ENCODE measurements at regions not wholly inside any gene's neighbourhood (a gene's known extent, or its start where the extent isn't known, plus 50 kb on each side); places are given as distances from the start of the nearest gene placed in this dataset.

DNA sequence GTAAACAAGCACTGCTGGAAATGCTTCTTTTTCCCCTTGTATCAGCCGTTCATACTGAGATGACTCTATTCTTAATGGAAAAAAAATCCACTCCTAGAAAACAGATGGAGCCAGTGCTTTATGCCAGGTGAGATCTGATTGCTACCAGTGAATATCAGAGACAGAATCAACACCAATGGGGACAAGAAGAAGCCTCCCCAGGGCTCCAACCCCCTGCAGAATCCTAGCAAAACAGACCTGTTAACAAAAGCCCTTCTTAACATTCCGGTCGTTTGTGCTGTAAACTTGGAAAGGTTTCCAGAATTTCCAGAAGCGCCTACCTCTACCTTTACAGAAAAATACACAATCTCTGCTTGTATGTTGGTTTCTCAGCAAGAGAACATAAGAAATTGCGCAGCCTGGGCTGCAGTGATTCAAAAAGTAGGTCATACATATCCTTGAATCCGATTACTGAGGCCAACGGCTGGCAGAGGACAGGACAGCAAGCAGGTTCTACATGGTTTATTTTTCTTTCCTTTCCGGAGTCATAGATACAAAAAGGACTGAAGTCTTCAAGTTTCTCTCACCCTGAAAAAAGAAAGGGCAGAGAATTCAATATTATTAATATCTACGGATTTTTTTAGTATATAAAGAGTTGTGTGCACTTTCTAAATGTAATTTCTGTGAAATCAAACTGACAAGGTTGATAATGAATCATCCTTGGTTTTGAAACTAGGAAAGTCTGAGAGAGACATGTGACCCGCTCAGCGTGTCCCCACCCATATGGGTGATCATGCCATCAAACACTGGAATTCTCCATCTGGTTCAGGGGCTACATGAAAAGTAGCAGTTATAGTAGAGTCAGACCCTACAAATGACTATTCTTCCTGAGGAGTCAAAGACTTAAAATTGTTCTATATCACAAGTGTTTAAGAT lies 266.7 kb upstream of the MGAT5 start:
- H3F3A ChIP-seq (ENCODE audit: insufficient read depth, low read length, poor library complexity, severe bottlenecking): no peaks in the 10 kb centered on the region
- no peak for TF ChIP-seq TAF1 (IDR thresholded peaks at IDR 0.05; ENCODE audit: low read depth)
- no peak for TF ChIP-seq MXI1 (conservative IDR thresholded peaks at IDR 0.05; ENCODE audit: poor library complexity, severe bottlenecking)
- TF ChIP-seq, protein P1, sequence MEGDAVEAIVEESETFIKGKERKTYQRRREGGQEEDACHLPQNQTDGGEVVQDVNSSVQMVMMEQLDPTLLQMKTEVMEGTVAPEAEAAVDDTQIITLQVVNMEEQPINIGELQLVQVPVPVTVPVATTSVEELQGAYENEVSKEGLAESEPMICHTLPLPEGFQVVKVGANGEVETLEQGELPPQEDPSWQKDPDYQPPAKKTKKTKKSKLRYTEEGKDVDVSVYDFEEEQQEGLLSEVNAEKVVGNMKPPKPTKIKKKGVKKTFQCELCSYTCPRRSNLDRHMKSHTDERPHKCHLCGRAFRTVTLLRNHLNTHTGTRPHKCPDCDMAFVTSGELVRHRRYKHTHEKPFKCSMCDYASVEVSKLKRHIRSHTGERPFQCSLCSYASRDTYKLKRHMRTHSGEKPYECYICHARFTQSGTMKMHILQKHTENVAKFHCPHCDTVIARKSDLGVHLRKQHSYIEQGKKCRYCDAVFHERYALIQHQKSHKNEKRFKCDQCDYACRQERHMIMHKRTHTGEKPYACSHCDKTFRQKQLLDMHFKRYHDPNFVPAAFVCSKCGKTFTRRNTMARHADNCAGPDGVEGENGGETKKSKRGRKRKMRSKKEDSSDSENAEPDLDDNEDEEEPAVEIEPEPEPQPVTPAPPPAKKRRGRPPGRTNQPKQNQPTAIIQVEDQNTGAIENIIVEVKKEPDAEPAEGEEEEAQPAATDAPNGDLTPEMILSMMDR (IDR thresholded peaks at IDR 0.05; ENCODE audit: poor library complexity, severe bottlenecking): no peak
- TF ChIP-seq, protein P2, sequence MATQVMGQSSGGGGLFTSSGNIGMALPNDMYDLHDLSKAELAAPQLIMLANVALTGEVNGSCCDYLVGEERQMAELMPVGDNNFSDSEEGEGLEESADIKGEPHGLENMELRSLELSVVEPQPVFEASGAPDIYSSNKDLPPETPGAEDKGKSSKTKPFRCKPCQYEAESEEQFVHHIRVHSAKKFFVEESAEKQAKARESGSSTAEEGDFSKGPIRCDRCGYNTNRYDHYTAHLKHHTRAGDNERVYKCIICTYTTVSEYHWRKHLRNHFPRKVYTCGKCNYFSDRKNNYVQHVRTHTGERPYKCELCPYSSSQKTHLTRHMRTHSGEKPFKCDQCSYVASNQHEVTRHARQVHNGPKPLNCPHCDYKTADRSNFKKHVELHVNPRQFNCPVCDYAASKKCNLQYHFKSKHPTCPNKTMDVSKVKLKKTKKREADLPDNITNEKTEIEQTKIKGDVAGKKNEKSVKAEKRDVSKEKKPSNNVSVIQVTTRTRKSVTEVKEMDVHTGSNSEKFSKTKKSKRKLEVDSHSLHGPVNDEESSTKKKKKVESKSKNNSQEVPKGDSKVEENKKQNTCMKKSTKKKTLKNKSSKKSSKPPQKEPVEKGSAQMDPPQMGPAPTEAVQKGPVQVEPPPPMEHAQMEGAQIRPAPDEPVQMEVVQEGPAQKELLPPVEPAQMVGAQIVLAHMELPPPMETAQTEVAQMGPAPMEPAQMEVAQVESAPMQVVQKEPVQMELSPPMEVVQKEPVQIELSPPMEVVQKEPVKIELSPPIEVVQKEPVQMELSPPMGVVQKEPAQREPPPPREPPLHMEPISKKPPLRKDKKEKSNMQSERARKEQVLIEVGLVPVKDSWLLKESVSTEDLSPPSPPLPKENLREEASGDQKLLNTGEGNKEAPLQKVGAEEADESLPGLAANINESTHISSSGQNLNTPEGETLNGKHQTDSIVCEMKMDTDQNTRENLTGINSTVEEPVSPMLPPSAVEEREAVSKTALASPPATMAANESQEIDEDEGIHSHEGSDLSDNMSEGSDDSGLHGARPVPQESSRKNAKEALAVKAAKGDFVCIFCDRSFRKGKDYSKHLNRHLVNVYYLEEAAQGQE (IDR thresholded peaks at IDR 0.05; ENCODE audit: borderline replicate concordance): no peak
- TF ChIP-seq POLR2AphosphoS5 (IDR thresholded peaks at IDR 0.05): no peak
- TF ChIP-seq EZH2 (IDR thresholded peaks at IDR 0.05; ENCODE audit: borderline replicate concordance, insufficient read depth, low read length, poor library complexity, severe bottlenecking): no peak
- TF ChIP-seq SMC3 (conservative IDR thresholded peaks at IDR 0.05; ENCODE audit: poor library complexity): no peak
- no peak for TF ChIP-seq EP300 (conservative IDR thresholded peaks at IDR 0.05; ENCODE audit: poor library complexity, severe bottlenecking)
- no peak for TF ChIP-seq RAD21 (conservative IDR thresholded peaks at IDR 0.05)
- H3K4me3 ChIP-seq (ENCODE audit: low read length): no peak overlapping the region
- H3K27ac ChIP-seq (ENCODE audit: low read length): no peak overlapping the region
- no peaks in the 10 kb centered on the region for H3K27me3 ChIP-seq (ENCODE audit: insufficient read depth, low read depth, low read length)
- no peaks in the 10 kb centered on the region for H3K79me2 ChIP-seq (replicated peaks; ENCODE audit: insufficient read depth, low read length)
- no peak overlapping the region for H2AFZ ChIP-seq (ENCODE audit: low read depth, low read length)
- no peak overlapping the region for H3K4me2 ChIP-seq (ENCODE audit: low read length)
- no peak overlapping the region for H3K9ac ChIP-seq (ENCODE audit: low read length)
- H3K9me2 ChIP-seq (ENCODE audit: insufficient read depth, low read length): no peaks in the 10 kb centered on the region
- no peaks in the 10 kb centered on the region for H3K9me3 ChIP-seq (ENCODE audit: low read length)
- no peaks in the 10 kb centered on the region for H4K20me1 ChIP-seq (ENCODE audit: insufficient read depth)
- H3K36me3 ChIP-seq (ENCODE audit: insufficient read depth, low read length): no peaks in the 10 kb centered on the region

DNA sequence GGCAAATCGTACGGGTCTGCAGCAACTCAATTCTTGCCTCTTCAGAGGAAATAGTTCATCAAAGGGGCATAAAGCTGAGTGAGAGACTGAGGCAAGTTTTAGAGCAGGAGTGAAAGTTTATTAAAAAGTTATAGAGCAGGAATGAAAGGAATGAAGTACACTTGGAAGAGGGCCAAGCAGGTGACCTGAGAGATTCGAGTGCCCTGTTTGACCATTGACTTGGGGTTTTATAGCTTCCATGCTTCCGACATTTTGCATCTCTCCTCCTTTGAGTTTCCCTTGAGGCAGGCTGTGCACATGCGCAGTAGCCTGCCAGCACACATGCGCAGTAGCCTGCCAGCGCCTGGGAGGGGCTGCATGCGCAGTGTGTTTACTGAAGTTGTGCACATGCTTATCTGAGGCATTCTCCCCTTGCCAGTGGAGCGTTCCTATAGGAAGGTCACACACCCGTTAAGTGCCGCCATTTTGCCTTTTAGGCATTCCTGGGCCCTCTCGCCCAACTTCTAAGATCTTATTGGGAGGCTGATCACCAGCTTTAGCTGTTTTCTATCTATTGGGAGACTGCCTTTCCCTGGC lies 265.5 kb upstream of the MGAT5 start:
- TF ChIP-seq EP300 (conservative IDR thresholded peaks at IDR 0.05; ENCODE audit: poor library complexity, severe bottlenecking) (no peak), SMC3 (conservative IDR thresholded peaks at IDR 0.05; ENCODE audit: poor library complexity) (no peak), TAF1 (IDR thresholded peaks at IDR 0.05; ENCODE audit: low read depth) (no peak), EZH2 (IDR thresholded peaks at IDR 0.05; ENCODE audit: borderline replicate concordance, insufficient read depth, low read length, poor library complexity, severe bottlenecking) (no peak), MXI1 (conservative IDR thresholded peaks at IDR 0.05; ENCODE audit: poor library complexity, severe bottlenecking) (no peak), POLR2AphosphoS5 (IDR thresholded peaks at IDR 0.05) (no peak), RAD21 (conservative IDR thresholded peaks at IDR 0.05) (no peak)
- TF ChIP-seq, protein P1 (IDR thresholded peaks at IDR 0.05; ENCODE audit: poor library complexity, severe bottlenecking): no peak
- TF ChIP-seq, protein P2 (IDR thresholded peaks at IDR 0.05; ENCODE audit: borderline replicate concordance): no peak
- Histone ChIP-seq H3K27me3 (ENCODE audit: insufficient read depth, low read depth, low read length) (no peaks in the 10 kb centered on the region), H3K36me3 (ENCODE audit: insufficient read depth, low read length) (no peaks in the 10 kb centered on the region), H3K9ac (ENCODE audit: low read length) (no peak overlapping the region), H3K9me2 (ENCODE audit: insufficient read depth, low read length) (no peaks in the 10 kb centered on the region), H3K4me3 (ENCODE audit: low read length) (no peak overlapping the region), H3K4me2 (ENCODE audit: low read length) (no peak overlapping the region), H3K27ac (ENCODE audit: low read length) (no peak overlapping the region), H3F3A (ENCODE audit: insufficient read depth, low read length, poor library complexity, severe bottlenecking) (no peaks in the 10 kb centered on the region), H3K9me3 (ENCODE audit: low read length) (no peaks in the 10 kb centered on the region), H3K79me2 (replicated peaks; ENCODE audit: insufficient read depth, low read length) (no peaks in the 10 kb centered on the region), H4K20me1 (ENCODE audit: insufficient read depth) (no peaks in the 10 kb centered on the region), H2AFZ (ENCODE audit: low read depth, low read length) (no peak overlapping the region)
